A172 (cell line): ENCODE measurements at regions not wholly inside any gene's neighbourhood (a gene's known extent, or its start where the extent isn't known, plus 50 kb on each side); places are given as distances from the start of the nearest gene placed in this dataset.
"Not testable (repeated sequence)": the region's sequence is repeated elsewhere in the genome, so short reads cannot be mapped to it uniquely, and the experiment has no call there.

Experiments
- DNase-seq: peaks from one replicate; pipeline ENCODE4 v3.0.0-alpha.2; 2015; ENCODE audit warnings: low spot score

DNA sequence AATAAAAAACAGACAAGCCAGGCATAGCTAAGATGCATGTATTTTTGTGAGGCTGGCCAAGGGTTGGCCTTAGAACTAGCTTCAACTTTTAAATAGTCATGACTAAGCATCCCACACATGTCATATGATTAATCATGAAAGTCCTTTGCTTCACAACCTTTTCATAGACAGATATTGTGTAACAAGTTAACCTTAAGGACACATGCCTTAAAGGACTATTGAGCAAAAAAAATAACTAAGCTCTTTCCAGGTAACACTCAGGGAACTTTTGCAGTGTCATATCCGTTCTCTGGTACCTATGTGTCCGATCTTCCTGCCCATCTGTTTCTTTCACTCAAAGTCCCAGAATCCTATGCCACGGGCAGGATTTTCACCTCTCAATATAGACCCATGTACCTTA lies 498.4 kb downstream of the STK39 start:
- DNase-seq: peak; percentile 22

DNA sequence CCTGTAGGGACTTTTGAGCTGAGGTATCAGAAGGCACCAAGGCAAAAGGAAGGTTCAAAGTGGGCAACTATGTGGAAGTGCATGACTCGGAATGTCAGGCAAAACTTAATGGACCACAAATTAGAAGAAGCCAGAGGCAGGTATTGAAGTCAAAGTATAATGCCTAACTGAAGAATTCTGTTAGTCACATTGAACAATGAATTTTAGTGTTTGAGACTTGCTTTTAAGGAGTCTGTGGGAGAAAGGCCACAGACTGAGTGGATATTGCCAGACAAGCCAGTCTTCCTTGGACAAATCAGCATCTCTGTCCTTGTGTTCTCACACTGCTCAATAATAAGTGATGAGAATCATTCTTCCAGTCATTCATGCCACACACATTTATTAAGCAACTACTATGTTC lies 498.9 kb downstream of the STK39 start:
- DNase-seq: no peak

DNA sequence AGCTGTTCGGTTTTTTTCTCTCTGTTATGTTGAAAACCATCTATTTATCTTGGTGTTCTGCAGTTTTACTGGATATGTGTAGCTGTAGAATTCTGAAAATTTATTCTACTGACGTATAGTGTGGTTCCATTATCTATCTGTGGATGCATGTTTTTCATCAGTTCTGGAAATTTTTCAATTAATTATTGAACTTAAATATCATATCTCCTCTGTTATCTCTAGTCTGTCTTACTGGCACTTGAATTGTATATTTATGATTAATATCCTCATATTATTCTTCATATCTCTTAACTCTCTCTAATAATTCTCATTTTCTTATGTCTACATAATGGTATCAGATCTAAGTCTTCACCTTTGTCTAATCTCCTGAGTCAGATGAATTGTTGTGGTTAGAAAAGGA lies 501.7 kb downstream of the STK39 start:
- DNase-seq: no peak

DNA sequence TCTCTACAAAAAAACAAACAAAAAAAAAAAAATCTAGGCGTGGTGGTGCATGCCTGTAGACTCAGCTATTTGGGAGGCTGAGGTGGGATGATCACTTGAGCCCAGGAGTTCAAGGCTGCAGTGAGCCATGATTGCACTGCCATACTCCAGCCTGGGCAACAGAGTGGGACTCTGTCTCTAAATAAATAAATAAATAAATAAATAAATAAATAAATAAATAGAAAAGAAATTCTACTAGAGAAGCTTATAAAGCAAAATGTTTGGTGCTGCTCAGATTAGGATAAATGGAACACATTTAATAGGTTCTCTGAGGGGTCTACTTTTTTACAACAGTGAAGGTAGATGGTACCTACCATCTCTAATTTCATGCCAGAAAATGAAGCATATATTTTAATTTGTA lies 507.5 kb downstream of the STK39 start:
- not testable (repeated sequence) for DNase-seq

DNA sequence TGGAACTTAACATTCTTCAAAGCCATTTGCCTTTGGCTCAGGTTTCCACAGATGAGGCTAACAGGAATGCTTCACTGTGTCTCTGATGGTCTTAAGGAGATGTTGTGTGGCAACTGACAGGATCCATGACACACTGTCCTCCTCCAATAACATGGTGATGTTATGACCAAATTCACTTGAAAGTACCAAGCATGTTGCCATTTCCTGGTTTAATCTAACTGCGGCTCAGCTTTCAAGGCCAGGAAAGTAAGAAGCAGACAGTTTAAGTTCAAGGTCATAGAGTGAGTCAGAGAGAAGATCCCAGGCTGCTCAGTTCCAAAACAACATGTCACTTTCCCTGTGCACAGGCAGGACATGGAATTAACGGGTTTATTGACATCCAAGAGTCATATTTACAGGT lies 513.6 kb downstream of the STK39 start:
- DNase-seq: no peak

DNA sequence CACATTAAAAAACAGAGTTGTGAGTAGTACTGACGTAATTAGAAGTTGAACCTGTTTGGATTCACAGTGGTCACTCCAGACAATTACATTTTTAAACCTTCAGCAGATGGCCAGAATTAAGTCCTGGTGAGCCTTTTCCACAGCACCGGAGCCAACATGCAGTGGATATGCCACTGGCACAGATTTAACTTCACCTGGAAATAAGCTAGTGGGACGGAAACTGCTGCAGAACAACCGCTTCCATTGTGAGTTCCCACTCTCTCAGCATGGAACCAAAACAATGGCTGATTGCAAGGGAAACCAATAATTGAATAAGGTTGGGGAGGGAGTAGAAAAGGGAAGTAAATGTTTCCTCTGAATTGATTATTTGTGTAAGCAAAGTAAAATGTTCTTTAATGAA lies 515.1 kb downstream of the STK39 start:
- DNase-seq: no peak

DNA sequence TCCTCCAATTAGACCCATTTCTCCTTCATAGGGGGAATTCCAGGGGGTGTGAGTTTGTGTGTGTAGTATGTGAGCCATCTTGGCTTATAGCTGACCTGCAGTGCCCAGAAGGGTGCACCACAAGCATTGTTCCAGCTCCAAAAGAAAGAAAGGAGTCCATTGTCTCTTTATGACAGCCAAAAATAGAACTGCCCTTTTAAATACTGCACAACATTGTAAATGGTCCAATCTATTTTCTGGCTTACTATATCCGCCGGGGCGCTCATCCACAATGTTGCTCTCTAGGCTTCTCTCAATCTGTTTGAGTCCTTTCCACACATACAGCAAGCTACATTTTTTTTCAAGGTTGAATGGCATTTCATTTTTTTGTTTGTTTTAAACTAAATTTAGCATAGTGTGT lies 517.5 kb downstream of the STK39 start:
- DNase-seq: no peak

DNA sequence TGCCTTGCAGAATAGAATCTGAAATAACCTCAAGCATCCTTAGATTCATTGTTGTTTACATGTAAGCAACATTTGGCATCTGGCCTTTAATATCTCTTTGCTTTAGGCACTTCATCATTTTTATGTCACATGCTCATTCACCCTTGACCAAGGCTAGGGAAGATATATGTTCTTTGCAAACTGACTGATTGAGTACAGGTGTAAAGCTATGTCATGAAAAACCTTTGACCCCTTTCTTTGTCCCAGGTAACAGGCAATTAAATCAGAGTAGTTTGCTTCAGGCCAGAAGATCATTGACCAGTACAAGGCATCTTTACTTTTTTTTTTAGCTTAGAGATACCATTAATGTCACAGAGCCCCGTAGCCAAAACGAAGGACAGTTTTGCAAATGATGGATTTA lies 520.6 kb downstream of the STK39 start:
- no peak for DNase-seq

DNA sequence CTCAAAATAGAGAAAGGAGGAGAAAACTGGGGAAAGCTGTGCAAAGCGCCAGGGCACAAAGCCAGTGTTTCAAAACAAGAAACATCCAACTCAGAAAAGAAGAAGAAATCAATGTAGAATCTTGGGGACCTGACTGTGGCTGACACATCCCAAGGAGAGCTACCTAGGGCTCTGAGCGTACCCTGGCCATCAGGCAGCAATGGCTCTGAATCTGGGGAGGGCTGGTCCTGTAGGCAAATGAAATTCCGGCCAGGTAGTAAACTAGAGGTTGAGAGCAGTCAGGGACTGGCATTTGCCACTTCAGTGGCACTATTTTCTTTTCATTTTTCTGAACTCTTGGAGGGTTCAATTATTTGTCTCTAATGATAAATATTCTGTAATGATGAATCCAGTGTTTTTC lies 525.8 kb downstream of the STK39 start:
- DNase-seq: no peak

DNA sequence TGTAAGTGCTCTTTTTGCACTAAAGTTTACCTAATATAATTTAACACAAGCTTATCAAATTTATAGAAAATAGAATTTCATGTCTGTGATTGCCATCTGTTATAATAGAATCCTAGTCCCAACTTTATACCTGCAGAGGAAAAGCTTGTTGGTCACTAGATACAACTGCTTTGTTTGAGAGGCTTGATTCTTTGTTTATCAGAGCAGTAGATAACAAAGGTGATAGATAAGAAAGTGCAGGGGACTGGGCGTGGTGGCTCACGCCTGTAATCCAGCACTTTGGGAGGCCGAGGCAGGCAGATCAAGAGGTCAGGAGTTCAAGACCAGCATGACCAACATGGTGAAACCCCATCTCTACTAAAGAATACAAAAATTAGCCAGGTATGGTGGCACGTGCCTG lies 528.0 kb downstream of the STK39 start:
- DNase-seq: no peak

DNA sequence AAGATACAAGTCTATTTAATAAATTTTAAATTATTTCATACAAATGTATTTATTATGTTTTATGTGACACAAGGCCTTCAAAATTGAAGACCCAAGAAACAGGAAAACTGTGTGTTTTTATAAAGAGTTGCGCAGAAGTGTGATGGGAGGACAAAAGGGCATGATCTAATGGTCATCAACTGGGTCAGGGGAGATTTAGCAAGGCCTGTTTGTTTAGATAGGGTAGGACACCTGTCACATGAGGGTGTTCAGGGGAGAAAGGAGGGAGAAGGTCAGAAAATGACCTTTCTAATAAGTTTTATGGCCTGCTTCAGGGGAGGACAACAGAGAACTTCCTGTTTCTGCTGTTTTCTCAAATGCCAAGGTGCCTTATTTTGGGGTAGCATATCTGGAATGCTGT lies 528.8 kb downstream of the STK39 start:
- no peak for DNase-seq

DNA sequence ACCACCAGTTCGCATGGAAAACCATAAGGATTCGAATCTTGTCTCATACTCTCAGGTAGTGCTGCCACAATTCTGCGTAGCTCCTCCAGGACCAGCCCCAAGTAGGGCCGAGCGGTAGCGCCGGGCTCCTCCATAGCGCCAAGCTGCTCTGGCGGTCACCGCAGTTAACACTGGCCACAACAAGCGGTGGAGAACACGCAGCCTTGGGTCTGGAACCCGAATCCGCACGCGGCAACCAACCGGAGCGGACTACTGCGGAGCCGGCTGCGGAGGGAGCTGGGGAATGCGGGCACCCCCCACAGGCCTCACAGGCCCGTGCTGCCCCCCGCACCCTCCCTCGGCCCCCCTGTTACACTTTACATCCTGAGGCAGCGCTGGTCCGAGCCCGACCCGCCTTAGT lies 531.5 kb downstream of the STK39 start:
- no peak for DNase-seq

DNA sequence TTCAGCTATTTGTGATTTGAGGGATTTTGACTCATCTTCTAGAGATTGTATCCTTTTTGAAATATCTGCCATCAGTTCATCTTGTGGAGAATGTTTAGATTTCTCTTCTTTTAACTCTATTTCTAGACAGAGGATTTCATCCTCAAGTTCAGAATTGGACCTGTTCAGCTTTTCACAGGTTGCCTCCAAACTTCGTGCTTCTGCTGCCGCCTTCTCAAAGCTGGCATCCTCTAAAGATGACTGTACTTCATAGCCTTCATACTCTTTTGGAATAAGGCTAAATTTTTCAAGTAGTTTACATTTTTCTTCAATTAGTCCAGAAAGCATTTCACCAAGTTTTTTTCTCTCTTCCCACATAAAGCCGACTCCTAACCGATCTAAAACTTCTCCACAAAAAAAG lies 531.9 kb downstream of the STK39 start:
- DNase-seq: not testable (repeated sequence)

DNA sequence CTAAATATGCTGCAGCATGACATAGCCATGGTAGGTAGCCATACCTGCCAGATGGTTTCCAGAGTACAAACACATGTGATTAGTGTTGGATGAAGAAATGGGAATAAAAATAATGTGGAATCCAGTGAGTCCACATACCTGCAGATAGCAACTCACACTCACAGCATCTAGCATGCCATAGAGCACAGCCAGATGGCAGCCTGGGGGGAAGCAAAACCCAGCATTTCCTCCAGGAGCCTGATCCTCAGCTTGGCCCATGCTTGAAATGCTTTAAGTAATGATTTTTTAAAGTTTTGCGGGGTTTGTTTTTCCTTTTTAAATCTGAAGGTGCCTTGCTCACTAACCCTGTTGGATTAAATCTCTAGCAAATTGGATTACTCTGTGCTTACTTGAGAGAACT lies 535.1 kb downstream of the STK39 start:
- DNase-seq: no peak

DNA sequence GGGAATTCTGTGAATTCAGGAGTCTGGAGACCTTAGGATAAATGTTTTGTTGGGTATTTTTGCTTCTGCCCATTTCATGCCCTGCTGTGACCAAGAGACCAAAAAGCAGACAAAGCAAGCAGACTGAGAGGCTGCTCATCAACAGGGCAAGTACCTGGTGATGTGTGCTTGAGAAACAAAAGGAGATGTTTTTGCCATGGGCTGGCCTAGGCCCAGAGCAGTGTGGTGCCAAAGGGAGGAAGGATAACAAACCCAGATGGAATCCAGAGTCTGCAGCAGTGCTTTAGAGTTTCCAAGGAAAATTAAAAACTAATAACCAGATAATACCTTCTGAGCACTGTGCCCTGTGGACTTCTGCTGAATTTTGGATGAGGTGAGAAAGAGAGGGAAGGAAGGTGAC lies 538.4 kb downstream of the STK39 start:
- DNase-seq: no peak

DNA sequence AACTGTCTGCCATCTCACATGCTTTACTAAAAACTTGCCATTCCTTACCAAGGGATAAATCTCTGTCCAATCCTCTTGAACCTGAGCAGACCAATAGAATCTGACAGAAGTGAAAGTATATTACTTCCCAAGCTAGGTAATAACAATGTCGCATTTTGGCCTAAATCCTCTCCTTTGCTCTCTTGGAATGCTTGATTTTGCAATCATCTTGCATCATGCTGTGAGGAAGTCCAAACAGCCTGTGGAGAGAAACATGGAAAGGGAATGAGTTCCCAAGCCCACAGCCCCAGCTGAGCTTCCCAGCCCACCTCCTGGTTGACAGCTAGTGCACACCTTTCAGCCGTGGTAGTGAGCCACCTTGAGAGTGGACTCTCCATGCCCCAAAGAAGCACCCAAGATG lies 540.6 kb downstream of the STK39 start:
- no peak for DNase-seq

DNA sequence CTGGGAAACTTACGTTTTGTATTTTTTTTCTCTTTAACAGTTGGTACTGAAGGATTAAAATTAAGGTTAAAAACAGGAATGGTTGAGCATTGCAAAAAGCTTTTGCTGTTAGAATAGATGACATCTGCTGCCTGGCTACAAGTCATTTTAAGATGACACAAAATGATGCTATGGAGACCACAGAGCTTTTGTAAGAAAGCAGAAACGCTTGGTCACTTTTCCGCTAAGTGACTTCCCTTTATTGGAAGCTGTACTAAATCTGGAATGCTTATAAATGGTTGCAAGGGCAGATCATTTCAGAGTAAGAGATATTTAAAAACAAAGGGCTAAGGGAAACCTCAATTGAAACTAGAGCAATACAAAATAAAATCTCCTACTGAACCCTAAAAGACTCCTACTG lies 544.0 kb downstream of the STK39 start:
- DNase-seq: no peak

DNA sequence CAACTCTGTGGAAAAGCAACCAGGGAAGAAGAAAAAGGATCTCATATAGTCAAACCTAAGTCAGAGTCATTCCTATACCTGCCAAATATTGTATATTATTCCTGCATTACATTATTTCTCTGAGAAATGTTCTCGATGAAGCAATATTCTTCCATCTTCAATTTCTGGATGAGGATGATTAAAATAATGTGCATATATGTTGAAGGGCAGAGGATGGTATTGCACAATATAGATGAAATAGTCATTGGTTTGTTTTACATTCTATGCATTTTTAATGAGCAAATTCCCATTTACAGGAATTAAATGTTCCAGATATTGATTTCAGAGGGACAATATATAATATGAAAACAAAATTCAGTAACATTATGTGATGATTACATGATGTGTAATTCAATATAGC lies 545.2 kb downstream of the STK39 start:
- DNase-seq: no peak

DNA sequence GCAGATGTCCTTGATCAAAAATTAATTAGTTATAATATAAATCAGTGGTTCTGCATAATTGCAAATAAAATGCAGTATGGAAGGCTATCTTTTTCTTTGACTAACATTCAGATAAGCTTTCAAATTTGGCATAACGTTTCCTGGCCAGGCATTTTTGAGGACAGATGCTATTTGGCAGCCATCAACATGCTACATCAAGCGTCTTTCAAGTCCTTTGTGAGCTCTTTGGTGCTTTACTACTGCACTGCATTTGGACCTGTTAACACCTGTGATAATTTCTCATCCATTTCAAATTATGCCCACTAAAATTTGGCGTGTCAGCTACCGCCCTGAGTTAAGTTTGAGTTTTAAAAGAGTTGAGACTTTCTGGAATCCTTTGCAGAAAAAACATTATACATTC lies 545.7 kb downstream of the STK39 start:
- DNase-seq: no peak

DNA sequence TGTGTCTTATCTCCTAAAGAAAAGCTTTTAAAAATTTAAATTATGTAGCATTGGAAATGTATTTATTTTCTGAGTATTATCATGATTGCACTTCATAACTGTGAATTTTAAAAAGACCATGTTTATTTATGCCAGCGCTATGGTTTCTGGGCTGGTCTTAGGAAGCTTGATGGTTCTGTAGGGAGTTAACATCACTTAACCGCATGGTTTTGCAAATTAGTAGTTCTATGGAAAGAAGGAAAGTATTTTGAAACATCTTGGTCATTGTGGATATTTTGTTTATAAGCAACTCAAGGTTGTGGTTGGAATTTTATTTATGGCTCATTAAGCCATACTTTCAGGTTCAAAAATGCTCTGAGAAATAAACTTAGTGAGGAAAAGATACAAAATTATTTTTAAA lies 549.4 kb downstream of the STK39 start:
- no peak for DNase-seq

DNA sequence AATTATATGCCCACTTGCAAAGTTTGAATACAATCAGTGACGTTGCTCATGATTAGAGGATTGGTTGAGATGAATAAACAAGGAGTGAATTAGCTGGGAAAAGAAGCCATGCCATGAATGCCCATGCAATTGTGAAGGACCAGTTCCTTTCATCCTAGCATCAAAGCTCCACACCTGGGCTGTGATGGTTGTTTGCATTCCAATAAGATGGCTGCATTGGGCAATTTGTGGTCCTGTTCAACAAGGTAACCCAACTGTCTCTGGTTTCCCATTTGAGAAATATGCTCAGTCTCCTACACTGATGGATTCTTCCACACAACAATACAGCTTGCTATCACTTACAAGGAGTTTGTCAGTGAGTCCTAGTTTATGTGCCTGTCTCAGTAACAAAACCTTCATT lies 550.2 kb downstream of the STK39 start:
- DNase-seq: no peak

DNA sequence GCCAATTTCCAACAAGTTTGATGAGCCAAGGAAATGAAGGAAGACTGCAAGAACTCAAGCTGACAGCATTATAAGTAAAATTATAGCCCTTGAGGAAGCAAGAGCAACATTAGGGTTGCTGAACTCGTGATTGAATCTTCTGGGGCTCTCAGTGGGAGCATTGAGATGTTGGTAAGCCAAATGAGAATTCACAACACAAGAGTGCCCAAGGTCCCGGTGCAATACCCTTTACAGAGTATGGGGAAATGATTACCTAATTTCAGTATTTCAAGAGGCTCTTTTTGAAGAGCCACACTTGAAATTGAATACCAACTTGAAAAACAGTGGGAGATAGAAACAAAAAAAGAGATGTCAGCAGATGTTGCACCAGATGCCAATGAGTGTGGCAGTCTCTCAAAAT lies 554.5 kb downstream of the STK39 start:
- DNase-seq: no peak

DNA sequence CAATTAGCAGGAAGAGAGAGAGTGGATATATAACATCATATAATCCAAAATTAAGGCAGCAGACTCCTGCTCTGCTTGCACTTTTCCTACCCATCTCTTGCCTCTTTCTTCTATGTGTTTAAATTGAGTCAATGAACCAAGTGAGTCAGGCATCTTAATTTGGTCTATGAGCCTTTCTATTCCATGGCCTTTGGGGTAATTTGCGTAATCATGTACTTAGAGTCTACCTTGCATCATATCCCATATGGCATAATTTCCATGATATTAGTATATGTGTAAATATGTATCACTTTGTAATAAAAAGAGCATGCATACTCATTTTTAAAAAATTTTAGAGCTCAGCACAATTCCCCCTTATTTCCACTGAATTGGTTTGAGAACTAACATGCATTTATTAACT lies 555.2 kb downstream of the STK39 start:
- no peak for DNase-seq

DNA sequence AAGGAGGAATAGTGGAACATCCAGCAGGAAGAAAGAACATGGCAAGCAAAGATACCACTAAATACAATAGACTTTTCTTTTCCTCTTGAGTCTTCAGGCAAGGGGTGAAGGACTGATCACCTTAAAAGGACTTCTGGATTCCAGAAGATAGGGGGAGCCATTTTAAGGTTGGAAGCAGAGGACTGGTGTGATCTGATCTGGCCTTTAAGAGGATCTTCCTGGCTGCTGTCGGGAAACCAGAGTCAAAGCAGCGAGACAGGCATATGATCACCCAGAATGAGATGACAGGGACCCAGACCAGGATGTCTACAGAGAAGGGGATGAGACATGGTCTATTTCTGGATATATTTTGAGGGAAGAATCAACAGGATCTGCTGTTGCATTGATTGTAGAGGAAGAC lies 558.0 kb downstream of the STK39 start:
- no peak for DNase-seq

DNA sequence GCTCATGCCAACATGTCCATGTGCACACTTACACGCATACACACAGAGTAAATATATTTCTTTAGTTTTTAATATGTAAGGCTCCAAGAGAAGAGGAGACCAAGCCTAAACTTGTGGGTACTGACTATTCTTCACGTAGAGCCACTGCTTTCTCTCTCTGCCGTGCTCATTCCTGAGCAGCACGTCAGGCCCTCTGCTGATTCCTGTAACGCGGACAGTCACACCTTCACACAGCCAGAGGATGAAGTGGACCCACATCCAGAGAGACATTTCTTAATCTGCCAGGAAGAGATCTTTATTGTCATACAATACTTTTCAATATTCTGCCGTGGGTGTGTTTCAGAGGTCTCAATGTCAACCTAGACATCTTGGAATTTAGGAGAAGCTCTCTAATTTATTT lies 560.7 kb downstream of the STK39 start:
- no peak for DNase-seq
